Parathyroid adenoma (tissue), 2 donors: ENCODE measurements at regions not wholly inside any gene's neighbourhood (a gene's known extent, or its start where the extent isn't known, plus 50 kb on each side); places are given as distances from the start of the nearest gene placed in this dataset.

Experiments
- H2AFZ ChIP-seq: fragments of 300-600 bp; sonication (generic); one replicate; pipeline ENCODE4 v1.7.0; 2017; ENCODE audit warnings: antibody characterized with exemption, mild to moderate bottlenecking
- H3K27ac ChIP-seq: fragments of 300-600 bp; sonication (generic); one replicate; pipeline ENCODE4 v1.7.0; 2017
- H3K27me3 ChIP-seq: fragments of 300-600 bp; sonication (generic); one replicate; pipeline ENCODE4 v1.7.0; 2017; ENCODE audit warnings: low read length; ENCODE audit not compliant: control insufficient read depth, insufficient read depth
- H3K36me3 ChIP-seq: fragments of 300-600 bp; sonication (generic); one replicate; pipeline ENCODE4 v1.7.0; 2017; ENCODE audit warnings: low read length; ENCODE audit not compliant: control insufficient read depth, insufficient read depth
- H3K4me1 ChIP-seq: fragments of 300-600 bp; sonication (generic); one replicate; pipeline ENCODE4 v1.7.0; 2017; ENCODE audit warnings: control low read depth
- H3K4me2 ChIP-seq: fragments of 300-600 bp; sonication (generic); one replicate; pipeline ENCODE4 v1.7.0; 2017; ENCODE audit warnings: low read length
- H3K4me3 ChIP-seq: fragments of 300-600 bp; sonication (generic); one replicate; pipeline ENCODE4 v1.7.0; 2017; ENCODE audit warnings: low read depth, low read length
- H3K79me2 ChIP-seq: fragments of 300-600 bp; sonication (generic); one replicate; pipeline ENCODE4 v1.7.0; 2017; ENCODE audit warnings: control low read depth
- H3K9ac ChIP-seq: fragments of 300-600 bp; sonication (generic); one replicate; pipeline ENCODE4 v1.7.0; 2017; ENCODE audit warnings: mild to moderate bottlenecking
- H3K9me3 ChIP-seq: fragments of 300-600 bp; sonication (generic); one replicate; pipeline ENCODE4 v1.7.0; 2017; ENCODE audit warnings: low read length; ENCODE audit not compliant: control insufficient read depth
- TF ChIP-seq, protein P1 (sequence below): fragments of 300-600 bp; sonication (generic); IDR thresholded peaks from one replicate; pipeline ENCODE4 v1.7.0; 2017; ENCODE audit warnings: antibody characterized with exemption, mild to moderate bottlenecking
- donor health status: primary hyperparathyroidism.

DNA sequence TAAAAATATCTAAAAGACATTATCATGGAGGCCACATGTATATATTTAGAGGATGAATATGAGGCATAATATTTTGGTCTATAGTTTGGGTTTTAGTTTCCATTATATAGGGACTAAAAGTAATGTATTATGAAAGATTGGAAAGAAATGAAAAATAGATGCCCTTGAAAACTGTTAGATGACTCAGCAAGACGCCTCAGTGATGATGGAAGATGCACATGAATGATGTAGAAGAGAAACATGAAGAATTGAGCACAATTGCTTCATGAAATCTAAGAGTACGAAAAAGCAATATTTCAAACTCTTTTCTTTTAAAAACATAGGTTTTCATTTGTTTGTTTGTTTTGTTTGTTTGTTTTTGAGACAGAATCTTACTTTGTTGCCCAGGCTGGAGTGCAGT, 89.8 kb downstream of the ARL4A start:
- Histone ChIP-seq H3K79me2 (no peaks in the 10 kb centered on the region), H2AFZ (no peak overlapping the region), H3K27me3 (no peaks in the 10 kb centered on the region), H3K9me3 (no peaks in the 10 kb centered on the region), H3K9ac (no peak overlapping the region), H3K4me2 (no peak overlapping the region), H3K36me3 (no peaks in the 10 kb centered on the region), H3K27ac (no peak overlapping the region), H3K4me1 (no peaks in the 10 kb centered on the region), H3K4me3 (no peak overlapping the region)
- TF ChIP-seq, protein P1, sequence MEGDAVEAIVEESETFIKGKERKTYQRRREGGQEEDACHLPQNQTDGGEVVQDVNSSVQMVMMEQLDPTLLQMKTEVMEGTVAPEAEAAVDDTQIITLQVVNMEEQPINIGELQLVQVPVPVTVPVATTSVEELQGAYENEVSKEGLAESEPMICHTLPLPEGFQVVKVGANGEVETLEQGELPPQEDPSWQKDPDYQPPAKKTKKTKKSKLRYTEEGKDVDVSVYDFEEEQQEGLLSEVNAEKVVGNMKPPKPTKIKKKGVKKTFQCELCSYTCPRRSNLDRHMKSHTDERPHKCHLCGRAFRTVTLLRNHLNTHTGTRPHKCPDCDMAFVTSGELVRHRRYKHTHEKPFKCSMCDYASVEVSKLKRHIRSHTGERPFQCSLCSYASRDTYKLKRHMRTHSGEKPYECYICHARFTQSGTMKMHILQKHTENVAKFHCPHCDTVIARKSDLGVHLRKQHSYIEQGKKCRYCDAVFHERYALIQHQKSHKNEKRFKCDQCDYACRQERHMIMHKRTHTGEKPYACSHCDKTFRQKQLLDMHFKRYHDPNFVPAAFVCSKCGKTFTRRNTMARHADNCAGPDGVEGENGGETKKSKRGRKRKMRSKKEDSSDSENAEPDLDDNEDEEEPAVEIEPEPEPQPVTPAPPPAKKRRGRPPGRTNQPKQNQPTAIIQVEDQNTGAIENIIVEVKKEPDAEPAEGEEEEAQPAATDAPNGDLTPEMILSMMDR = no peak

DNA sequence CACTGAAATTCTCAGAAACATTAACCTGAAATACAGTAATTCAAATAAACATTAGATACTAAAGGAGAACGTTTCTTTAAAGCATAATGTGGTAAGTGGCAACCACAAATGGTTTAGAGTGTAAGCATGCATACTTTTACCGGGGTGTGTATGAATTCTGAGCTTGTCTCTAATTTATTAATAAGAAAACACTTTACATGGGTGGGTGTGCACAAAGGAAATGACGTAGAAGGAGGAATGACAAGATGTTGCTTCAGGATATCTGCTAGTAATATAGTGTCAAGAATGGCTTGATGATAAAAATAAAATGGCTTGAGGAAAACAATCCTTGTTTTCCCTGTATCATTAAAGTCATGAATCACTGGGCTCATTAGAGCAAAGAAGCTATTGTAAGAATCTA, 92.5 kb downstream of the ARL4A start:
- no peaks in the 10 kb centered on the region for H3K36me3 ChIP-seq
- H3K4me1 ChIP-seq = no peaks in the 10 kb centered on the region
- no peak overlapping the region for H3K4me3 ChIP-seq
- TF ChIP-seq, protein P1 = no peak
- no peaks in the 10 kb centered on the region for H3K27me3 ChIP-seq
- no peaks in the 10 kb centered on the region for H3K9me3 ChIP-seq
- H3K79me2 ChIP-seq = no peaks in the 10 kb centered on the region
- H3K27ac ChIP-seq = no peak overlapping the region
- no peak overlapping the region for H2AFZ ChIP-seq
- no peak overlapping the region for H3K4me2 ChIP-seq
- H3K9ac ChIP-seq = no peak overlapping the region

DNA sequence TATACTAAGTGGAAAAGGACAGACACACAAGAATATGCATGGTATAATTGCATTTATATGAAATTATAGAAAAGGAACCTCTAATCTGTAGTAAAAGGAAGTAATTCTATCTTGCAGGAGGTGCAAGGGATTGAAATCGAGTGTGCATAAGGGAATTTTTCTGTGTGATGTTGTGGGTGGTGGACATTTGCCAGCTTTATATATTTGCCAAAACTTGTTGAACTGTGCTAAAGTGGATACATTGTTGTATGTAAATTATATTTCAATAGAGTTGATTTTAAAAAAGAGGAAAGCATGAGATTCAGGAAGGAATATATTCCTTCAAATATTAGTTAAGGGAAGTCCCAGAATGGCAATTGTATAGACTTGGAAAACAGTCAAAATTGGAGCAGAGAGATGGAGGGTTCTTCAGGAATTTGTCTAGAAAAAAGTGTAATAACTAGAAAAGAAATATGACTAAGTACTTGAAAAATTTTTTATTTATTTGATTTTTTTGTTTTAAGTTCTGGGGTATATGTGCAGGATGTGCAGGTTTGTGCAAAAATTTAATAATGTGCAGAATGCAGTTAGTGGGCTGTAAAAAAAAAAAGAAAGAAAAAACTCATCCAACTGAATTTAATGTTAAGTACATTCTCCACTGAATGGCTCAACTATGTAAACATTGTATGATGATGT, 96.1 kb downstream of the ARL4A start:
- no peak overlapping the region for H3K4me2 ChIP-seq
- no peaks in the 10 kb centered on the region for H3K27me3 ChIP-seq
- no peaks in the 10 kb centered on the region for H3K36me3 ChIP-seq
- no peak overlapping the region for H3K4me3 ChIP-seq
- no peaks in the 10 kb centered on the region for H3K9me3 ChIP-seq
- no peaks in the 10 kb centered on the region for H3K79me2 ChIP-seq
- no peak overlapping the region for H2AFZ ChIP-seq
- H3K9ac ChIP-seq = no peak overlapping the region
- TF ChIP-seq, protein P1 = no peak
- H3K27ac ChIP-seq = no peak overlapping the region
- no peaks in the 10 kb centered on the region for H3K4me1 ChIP-seq

DNA sequence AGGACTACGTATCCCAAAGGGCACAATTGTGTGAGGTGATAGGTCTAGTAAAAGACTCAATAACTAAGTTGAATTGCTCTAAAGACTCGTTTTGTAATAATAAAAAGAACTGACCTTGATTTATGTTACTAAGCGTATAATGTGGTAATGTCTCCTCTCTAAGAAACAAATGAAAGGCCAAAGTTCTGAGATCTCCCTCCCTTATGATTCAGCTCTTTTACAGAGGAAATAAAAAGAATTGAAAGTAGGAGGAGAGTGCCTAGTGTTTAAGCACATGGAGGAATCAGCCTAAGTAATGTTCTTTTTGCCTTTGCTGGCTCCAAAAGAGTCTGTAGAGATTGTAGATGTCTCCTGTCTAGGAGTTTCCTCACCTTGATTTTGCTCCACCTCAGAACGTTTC, 98.0 kb downstream of the ARL4A start:
- no peak overlapping the region for H3K27ac ChIP-seq
- H3K36me3 ChIP-seq = no peaks in the 10 kb centered on the region
- H3K79me2 ChIP-seq = no peaks in the 10 kb centered on the region
- H3K27me3 ChIP-seq = no peaks in the 10 kb centered on the region
- H3K4me1 ChIP-seq = no peaks in the 10 kb centered on the region
- H2AFZ ChIP-seq = no peak overlapping the region
- no peaks in the 10 kb centered on the region for H3K9me3 ChIP-seq
- H3K4me3 ChIP-seq = no peak overlapping the region
- TF ChIP-seq, protein P1 = no peak
- no peak overlapping the region for H3K4me2 ChIP-seq
- H3K9ac ChIP-seq = no peak overlapping the region

DNA sequence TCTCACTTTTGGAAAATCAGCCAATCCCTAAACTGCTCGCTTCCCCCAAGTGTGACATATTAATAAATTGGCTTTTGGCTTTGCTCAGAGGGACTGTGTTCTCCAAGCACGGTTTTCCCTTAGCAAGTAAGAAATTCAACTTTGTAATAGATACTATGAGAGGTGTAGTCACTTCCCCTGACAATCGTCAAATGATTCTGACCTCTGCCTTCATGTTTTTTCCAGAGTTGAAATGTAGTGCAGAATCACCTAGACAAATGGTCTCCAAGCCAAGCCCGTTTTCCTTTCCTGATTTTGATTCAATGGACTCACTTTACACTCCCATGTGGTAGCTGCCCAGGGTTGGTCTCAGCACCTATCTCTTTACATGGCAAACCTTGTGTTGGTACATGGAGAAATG, 99.1 kb downstream of the ARL4A start:
- H3K9ac ChIP-seq = no peak overlapping the region
- H3K4me1 ChIP-seq = no peaks in the 10 kb centered on the region
- H3K4me3 ChIP-seq = no peak overlapping the region
- no peak overlapping the region for H3K27ac ChIP-seq
- no peaks in the 10 kb centered on the region for H3K36me3 ChIP-seq
- no peak overlapping the region for H2AFZ ChIP-seq
- H3K4me2 ChIP-seq = no peak overlapping the region
- TF ChIP-seq, protein P1 = no peak
- no peaks in the 10 kb centered on the region for H3K27me3 ChIP-seq
- H3K9me3 ChIP-seq = no peaks in the 10 kb centered on the region
- H3K79me2 ChIP-seq = no peaks in the 10 kb centered on the region
